NOMO-1 treated with DMSO at 0.1 percent for 48 hours (cell line): ENCODE measurements at regions not wholly inside any gene's neighbourhood (a gene's known extent, or its start where the extent isn't known, plus 50 kb on each side); places are given as distances from the start of the nearest gene placed in this dataset.

Experiments
- DNase-seq: peaks from one replicate; lab custom pipeline; 2025; ENCODE audit not compliant: unreplicated experiment; lab: John Stamatoyannopoulos, UW

DNA sequence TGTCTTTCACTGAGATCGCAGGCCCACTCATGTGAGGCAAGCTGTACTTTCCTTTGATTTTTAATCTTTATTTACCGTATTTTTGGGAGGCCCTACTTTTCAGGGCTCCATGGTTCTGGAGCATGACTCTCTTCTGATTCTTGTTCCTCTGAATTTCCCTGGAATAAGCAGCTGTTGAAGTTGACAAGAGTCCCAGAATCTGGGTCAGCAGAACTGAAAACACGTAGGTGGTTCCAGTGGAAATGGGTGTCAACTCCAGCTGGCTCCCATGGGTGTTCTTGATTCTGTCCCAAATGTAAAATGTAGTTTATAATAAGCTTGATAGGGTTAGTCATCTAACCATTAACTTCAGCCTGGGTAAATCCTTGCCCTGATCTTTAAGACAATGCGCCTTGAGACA is 409.4 kb downstream of the GATA3 start:
- DNase-seq = no peak

GRCh38 chr10:8468477-8468876 is 414.0 kb downstream of the GATA3 start:
- no peak for DNase-seq

DNA sequence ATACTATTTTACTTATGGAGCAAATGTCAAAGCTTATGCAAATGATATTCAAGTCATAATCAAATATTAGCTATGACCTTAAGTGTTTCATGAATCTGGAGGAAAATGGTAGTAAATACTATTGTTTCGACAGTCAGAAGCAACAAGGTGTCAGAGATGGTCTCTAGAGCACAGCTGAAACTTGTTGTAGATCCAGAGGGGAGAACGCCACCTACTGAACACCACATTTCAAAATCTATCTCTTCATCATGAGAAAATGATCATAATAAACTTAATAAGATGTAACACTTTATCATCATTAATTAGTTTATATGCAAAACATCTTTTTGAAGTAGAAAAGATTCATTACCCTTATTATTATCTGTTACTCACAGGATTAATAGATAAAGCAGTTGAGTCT is 418.7 kb downstream of the GATA3 start:
- DNase-seq = no peak

- DNase-seq = no peak
Measured at GRCh38 chr10:8477300-8477699, 422.8 kb downstream of the GATA3 start.

- no peak for DNase-seq
Measured at GRCh38 chr10:8481718-8482504, 427.4 kb downstream of the GATA3 start.

DNA sequence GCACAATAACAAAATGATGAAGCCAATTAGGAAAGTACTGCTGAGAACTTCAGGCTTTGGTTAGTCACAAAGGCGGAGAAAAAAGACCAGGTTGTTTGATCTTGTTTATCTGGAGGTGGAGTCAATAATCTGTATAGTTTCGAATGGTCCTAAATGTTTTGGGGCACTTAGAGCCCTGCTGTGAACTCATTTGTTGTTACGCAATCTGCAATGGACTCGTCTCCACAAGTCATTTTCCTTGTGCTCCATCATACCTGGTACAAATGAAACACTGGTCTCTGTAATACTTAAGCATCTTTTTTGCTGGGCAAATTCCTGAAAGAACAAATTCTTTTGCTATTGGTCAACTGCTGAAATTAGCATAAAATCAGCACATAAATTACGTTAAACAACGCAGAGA is 430.5 kb downstream of the GATA3 start:
- DNase-seq = no peak

DNA sequence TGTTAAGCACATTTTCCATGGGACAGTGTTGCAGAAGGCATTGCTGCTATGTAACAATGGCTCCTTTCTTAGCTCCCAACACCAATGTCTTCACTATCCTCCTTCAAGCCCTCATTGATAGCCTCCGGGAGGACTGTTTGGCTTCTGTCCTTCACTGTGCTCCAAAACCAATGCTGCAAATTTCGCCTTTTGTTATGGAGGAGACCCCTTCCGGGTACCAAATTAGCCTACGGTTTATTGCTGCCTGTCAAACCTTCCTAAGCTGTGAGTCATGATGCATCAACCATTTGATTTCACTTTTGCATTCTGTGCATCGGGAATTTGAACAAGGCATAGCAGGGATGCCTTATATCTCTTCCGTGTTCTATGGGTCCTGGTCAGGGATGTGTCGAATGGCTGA is 432.9 kb downstream of the GATA3 start:
- no peak for DNase-seq

GRCh38 chr10:8489232-8489631 is 434.7 kb downstream of the GATA3 start:
- no peak for DNase-seq

- no peak for DNase-seq
Measured at GRCh38 chr10:8489823-8490222, 435.3 kb downstream of the GATA3 start.

- DNase-seq = no peak
Measured at GRCh38 chr10:8498290-8498689, 443.8 kb downstream of the GATA3 start.

DNA sequence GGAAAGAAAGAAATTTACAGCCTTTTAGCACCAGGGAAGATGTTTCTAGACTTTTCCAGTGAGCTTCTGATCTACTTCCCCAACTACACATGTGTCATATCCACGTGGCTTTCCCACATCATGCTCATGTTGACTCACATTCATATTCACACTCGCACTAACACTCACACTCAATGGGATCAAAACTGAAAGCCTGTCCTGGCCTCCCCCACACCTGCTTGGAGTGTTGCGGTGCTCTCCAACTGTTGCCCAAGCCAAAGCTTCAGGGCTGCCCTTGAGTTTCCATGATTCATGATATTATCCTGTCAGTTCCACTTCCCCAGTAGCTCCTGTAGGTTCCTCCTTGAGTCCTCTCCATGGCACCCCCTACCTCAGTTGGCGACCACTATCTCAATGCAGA is 444.4 kb downstream of the GATA3 start:
- DNase-seq = no peak

DNA sequence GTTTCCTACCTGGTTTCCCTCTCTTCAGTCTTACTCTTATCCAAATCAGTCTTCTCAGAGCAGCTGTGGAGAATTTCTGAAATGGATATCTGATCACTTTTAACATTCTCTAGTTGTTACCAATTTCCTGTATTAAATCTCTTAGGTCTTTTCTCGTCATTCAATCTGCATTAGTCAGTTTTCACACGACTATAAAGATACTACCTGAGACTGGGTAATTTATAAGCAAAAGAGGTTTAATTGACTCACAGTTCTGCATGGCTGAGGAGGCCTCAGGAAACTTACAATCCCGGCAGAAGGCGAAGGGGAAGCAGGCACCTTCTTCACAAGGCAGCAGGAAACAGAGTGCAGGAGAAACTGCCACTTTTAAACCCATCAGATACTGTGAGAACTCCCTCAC is 444.8 kb downstream of the GATA3 start:
- no peak for DNase-seq

- no peak for DNase-seq
Measured at GRCh38 chr10:8499752-8500390, 445.4 kb downstream of the GATA3 start.

DNA sequence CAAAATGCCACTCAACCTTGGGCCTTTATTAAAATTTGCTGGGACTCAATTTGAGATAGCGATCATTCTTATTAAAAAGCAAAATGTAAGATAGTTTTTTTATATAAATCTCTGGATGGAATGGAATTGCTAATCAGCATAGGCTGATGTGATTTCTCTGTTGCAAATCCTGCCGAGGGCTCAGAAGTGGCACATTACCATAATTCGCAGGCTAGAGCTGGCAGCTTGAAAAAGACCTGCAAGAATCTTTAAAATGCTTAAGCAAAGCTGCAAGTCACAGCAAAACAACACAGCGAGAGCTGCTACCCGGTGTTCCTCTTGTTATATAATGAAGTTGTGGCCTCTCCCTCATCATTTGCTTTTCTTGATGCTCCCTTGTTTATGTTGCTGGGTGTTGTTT is 448.1 kb downstream of the GATA3 start:
- DNase-seq = no peak

- no peak for DNase-seq
Measured at GRCh38 chr10:8504499-8504898, 450.0 kb downstream of the GATA3 start.

GRCh38 chr10:8507156-8507555 is 452.7 kb downstream of the GATA3 start:
- no peak for DNase-seq

DNA sequence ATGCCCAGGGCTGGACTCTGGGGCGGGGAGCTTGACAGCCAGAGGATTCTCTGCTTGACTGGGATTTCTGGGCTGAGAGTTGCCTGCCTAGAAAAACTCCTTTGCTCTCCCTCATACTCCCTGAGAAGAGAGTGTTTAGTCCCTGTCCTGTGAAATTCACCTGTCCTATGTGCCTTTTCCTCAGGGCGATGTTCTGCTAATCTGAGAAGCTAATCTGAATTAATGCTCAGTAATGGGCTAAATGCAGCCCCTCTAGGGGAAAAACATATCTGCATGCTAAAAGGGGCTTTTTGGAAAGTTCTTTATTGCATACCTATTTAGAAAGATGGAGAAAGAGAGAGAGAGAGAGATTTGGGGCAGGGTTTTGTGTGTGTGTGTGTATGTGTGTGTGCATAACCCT is 454.4 kb downstream of the GATA3 start:
- DNase-seq = no peak

- no peak for DNase-seq
Measured at GRCh38 chr10:8510471-8510870, 456.0 kb downstream of the GATA3 start.

GRCh38 chr10:8511026-8511425 is 456.5 kb downstream of the GATA3 start:
- DNase-seq = no peak

- no peak for DNase-seq
Measured at GRCh38 chr10:8513155-8514147, 459.0 kb downstream of the GATA3 start.

DNA sequence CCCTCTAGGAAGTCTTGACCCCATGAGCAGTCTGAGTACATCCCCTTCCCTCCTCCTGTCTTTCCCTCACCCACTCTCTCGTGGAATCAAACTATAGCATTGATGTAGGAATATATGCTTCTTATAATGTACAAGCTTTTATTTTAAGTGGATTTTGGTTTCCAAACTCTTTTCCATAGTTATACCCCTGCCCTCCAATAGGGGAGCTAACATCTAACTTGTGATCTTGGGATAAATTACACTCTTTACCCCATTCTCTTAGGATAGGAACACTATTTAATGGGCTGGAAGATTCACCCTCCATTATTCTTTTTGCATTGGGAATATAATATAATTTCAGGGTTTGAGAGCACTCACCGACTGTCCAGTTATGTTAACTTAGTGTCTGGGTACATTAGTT is 465.9 kb downstream of the GATA3 start:
- no peak for DNase-seq

DNA sequence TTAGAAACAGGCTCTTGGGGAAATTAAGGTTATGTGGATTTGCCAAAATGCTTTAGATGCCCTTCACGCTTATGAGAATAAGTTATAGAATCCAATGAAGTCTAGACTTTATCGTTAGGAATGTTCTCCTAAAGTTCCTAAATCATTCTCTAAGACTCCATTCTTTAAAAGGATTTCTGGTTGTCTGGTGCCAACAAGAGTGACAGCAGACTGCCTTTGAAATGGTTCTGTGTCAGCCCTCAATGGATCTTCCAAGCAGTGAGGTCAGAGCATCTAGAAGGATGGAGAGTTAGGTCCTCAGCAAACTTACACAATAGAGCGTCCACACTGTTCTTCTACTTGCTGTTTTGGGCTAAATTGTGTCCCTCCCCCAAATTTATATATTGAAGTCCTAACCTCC is 473.3 kb downstream of the GATA3 start:
- DNase-seq = no peak
